GM18861 (cell line): ENCODE measurements at regions not wholly inside any gene's neighbourhood (a gene's known extent, or its start where the extent isn't known, plus 50 kb on each side); places are given as distances from the start of the nearest gene placed in this dataset.

Experiments used
- ATAC-seq: cut with Tn5 transposase; IDR thresholded peaks from one replicate; pipeline ENCODE4 v1.9.1; 2021; ENCODE audit not compliant: unreplicated experiment

- ATAC-seq = no peak
Observed at GRCh38 chr1:181417915-181418314, 65.4 kb upstream of the CACNA1E start.

- no peak for ATAC-seq
Observed at GRCh38 chr1:181423301-181423918, 59.9 kb upstream of the CACNA1E start.

- ATAC-seq = no peak
Observed at GRCh38 chr1:181424786-181425403, 58.4 kb upstream of the CACNA1E start.

GRCh38 chr1:181425566-181425965 is 57.8 kb upstream of the CACNA1E start:
- ATAC-seq = no peak

GRCh38 chr1:181429462-181429861 is 53.9 kb upstream of the CACNA1E start:
- ATAC-seq = peak; percentile 33

GRCh38 chr1:181430015-181430885 is 53.1 kb upstream of the CACNA1E start:
- peak; percentile 65 for ATAC-seq
